ENCODE measurements at regions not wholly inside any gene's neighbourhood (a gene's known extent, or its start where the extent isn't known, plus 50 kb on each side); places are given as distances from the start of the nearest gene placed in this dataset.

- Mint-ChIP-seq H3K27ac (no peak overlapping the region), H3K4me3 (no peak overlapping the region), H3K4me1 (ENCODE audit: low read depth) (peaks cover 4% of the 10 kb centered on the region), H3K36me3 (ENCODE audit: low read depth) (no peaks in the 10 kb centered on the region), H3K27me3 (ENCODE audit: low read depth) (no peaks in the 10 kb centered on the region), H3K9me3 (no peaks in the 10 kb centered on the region)
- intact Hi-C loops (cut with micrococcal nuclease) = no loop called here
- DNase-seq = no peak
- CTCF ChIA-PET = no interaction called here
These were observed 112.8 kb upstream of the IFNG-AS1 start for GRCh38 chr12:67876305-67876915.

GRCh38 chr12:67877727-67878126 is 111.5 kb upstream of the IFNG-AS1 start:
- Mint-ChIP-seq H3K4me1 (ENCODE audit: low read depth) (peaks cover 15% of the 10 kb centered on the region), H3K36me3 (ENCODE audit: low read depth) (no peaks in the 10 kb centered on the region), H3K9me3 (no peaks in the 10 kb centered on the region), H3K27me3 (ENCODE audit: low read depth) (no peaks in the 10 kb centered on the region), H3K4me3 (no peak overlapping the region), H3K27ac (no peak overlapping the region)
- DNase-seq = no peak
- intact Hi-C loops (cut with micrococcal nuclease) = no loop called here
- CTCF ChIA-PET = interaction anchor here (0.6 kb wide), 1 partner anchor 989 kb away, joined by 3 read pairs; no protein-coding TSS in a partner anchor

GRCh38 chr12:67879937-67880336 is 109.3 kb upstream of the IFNG-AS1 start:
- Mint-ChIP-seq H3K4me3 (no peak overlapping the region), H3K36me3 (ENCODE audit: low read depth) (no peaks in the 10 kb centered on the region), H3K27ac (no peak overlapping the region), H3K9me3 (no peaks in the 10 kb centered on the region), H3K27me3 (ENCODE audit: low read depth) (no peaks in the 10 kb centered on the region), H3K4me1 (ENCODE audit: low read depth) (peaks cover 15% of the 10 kb centered on the region)
- intact Hi-C loops (cut with micrococcal nuclease) = no loop called here
- CTCF ChIA-PET = no interaction called here
- no peak for DNase-seq

GRCh38 chr12:67881565-67881964 is 107.7 kb upstream of the IFNG-AS1 start:
- Mint-ChIP-seq H3K9me3 (no peaks in the 10 kb centered on the region), H3K27ac (no peak overlapping the region), H3K27me3 (ENCODE audit: low read depth) (no peaks in the 10 kb centered on the region), H3K36me3 (ENCODE audit: low read depth) (no peaks in the 10 kb centered on the region), H3K4me1 (ENCODE audit: low read depth) (peaks cover 15% of the 10 kb centered on the region), H3K4me3 (no peak overlapping the region)
- DNase-seq = no peak
- intact Hi-C loops (cut with micrococcal nuclease) = no loop called here
- CTCF ChIA-PET = no interaction called here

- H3K36me3 Mint-ChIP-seq (ENCODE audit: low read depth) = no peaks in the 10 kb centered on the region
- no peak for DNase-seq
- no peaks in the 10 kb centered on the region for H3K27me3 Mint-ChIP-seq (ENCODE audit: low read depth)
- peaks cover 15% of the 10 kb centered on the region for H3K4me1 Mint-ChIP-seq (ENCODE audit: low read depth)
- H3K9me3 Mint-ChIP-seq = no peaks in the 10 kb centered on the region
- no peak overlapping the region for H3K27ac Mint-ChIP-seq
- intact Hi-C loops (cut with micrococcal nuclease) = no loop called here
- H3K4me3 Mint-ChIP-seq = no peak overlapping the region
- CTCF ChIA-PET = no interaction called here
These were observed 104.7 kb upstream of the IFNG-AS1 start for GRCh38 chr12:67884596-67884995.

- no peak for DNase-seq
- Mint-ChIP-seq H3K27me3 (ENCODE audit: low read depth) (no peaks in the 10 kb centered on the region), H3K4me3 (no peak overlapping the region), H3K36me3 (ENCODE audit: low read depth) (no peaks in the 10 kb centered on the region), H3K27ac (no peak overlapping the region), H3K4me1 (ENCODE audit: low read depth) (peaks cover 16% of the 10 kb centered on the region), H3K9me3 (no peaks in the 10 kb centered on the region)
- CTCF ChIA-PET = no interaction called here
- intact Hi-C loops (cut with micrococcal nuclease) = no loop called here
These were observed 103.7 kb upstream of the IFNG-AS1 start for GRCh38 chr12:67885375-67886169.

GRCh38 chr12:67887065-67887464 is 102.2 kb upstream of the IFNG-AS1 start:
- no peaks in the 10 kb centered on the region for H3K9me3 Mint-ChIP-seq
- no peaks in the 10 kb centered on the region for H3K27me3 Mint-ChIP-seq (ENCODE audit: low read depth)
- H3K36me3 Mint-ChIP-seq (ENCODE audit: low read depth) = no peaks in the 10 kb centered on the region
- H3K27ac Mint-ChIP-seq = no peak overlapping the region
- peaks cover 13% of the 10 kb centered on the region for H3K4me1 Mint-ChIP-seq (ENCODE audit: low read depth)
- no peak for DNase-seq
- CTCF ChIA-PET = no interaction called here
- H3K4me3 Mint-ChIP-seq = no peak overlapping the region
- intact Hi-C loops (cut with micrococcal nuclease) = no loop called here

GRCh38 chr12:67889931-67890330 is 99.3 kb upstream of the IFNG-AS1 start:
- intact Hi-C loops (cut with micrococcal nuclease) = no loop called here
- DNase-seq = no peak
- CTCF ChIA-PET = interaction anchor here (1.1 to 1.2 kb wide), 3 partner anchors 9 to 53 kb away, joined by 3 to 4 read pairs (median 3); no protein-coding TSS in a partner anchor
- H3K9me3 Mint-ChIP-seq = no peaks in the 10 kb centered on the region
- peaks cover 9% of the 10 kb centered on the region for H3K4me1 Mint-ChIP-seq (ENCODE audit: low read depth)
- H3K27ac Mint-ChIP-seq = no peak overlapping the region
- no peaks in the 10 kb centered on the region for H3K27me3 Mint-ChIP-seq (ENCODE audit: low read depth)
- H3K4me3 Mint-ChIP-seq = no peak overlapping the region
- H3K36me3 Mint-ChIP-seq (ENCODE audit: low read depth) = no peaks in the 10 kb centered on the region

- Mint-ChIP-seq H3K9me3 (no peaks in the 10 kb centered on the region), H3K4me1 (ENCODE audit: low read depth) (peaks cover 9% of the 10 kb centered on the region), H3K4me3 (no peak overlapping the region), H3K27ac (no peak overlapping the region), H3K36me3 (ENCODE audit: low read depth) (no peaks in the 10 kb centered on the region), H3K27me3 (ENCODE audit: low read depth) (no peaks in the 10 kb centered on the region)
- intact Hi-C loops (cut with micrococcal nuclease) = no loop called here
- no peak for DNase-seq
- CTCF ChIA-PET = interaction anchor here (0.7 to 1.1 kb wide), 2 partner anchors 21 to 63 kb away, joined by 3 to 4 read pairs; no protein-coding TSS in a partner anchor
These were observed 98.5 kb upstream of the IFNG-AS1 start for GRCh38 chr12:67890726-67891258.

- Mint-ChIP-seq H3K27ac (no peak overlapping the region), H3K4me3 (no peak overlapping the region), H3K27me3 (ENCODE audit: low read depth) (no peaks in the 10 kb centered on the region), H3K9me3 (no peaks in the 10 kb centered on the region), H3K4me1 (ENCODE audit: low read depth) (peaks cover 9% of the 10 kb centered on the region), H3K36me3 (ENCODE audit: low read depth) (no peaks in the 10 kb centered on the region)
- DNase-seq = no peak
- CTCF ChIA-PET = no interaction called here
- intact Hi-C loops (cut with micrococcal nuclease) = no loop called here
These were observed 97.7 kb upstream of the IFNG-AS1 start for GRCh38 chr12:67891596-67891995.

- peaks cover 9% of the 10 kb centered on the region for H3K4me1 Mint-ChIP-seq (ENCODE audit: low read depth)
- intact Hi-C loops (cut with micrococcal nuclease) = no loop called here
- H3K9me3 Mint-ChIP-seq = no peaks in the 10 kb centered on the region
- no peak for DNase-seq
- no peaks in the 10 kb centered on the region for H3K27me3 Mint-ChIP-seq (ENCODE audit: low read depth)
- H3K36me3 Mint-ChIP-seq (ENCODE audit: low read depth) = no peaks in the 10 kb centered on the region
- H3K27ac Mint-ChIP-seq = no peak overlapping the region
- CTCF ChIA-PET = interaction anchor here (0.9 kb wide), 1 partner anchor 83 kb away, joined by 3 read pairs; no protein-coding TSS in a partner anchor
- H3K4me3 Mint-ChIP-seq = no peak overlapping the region
These were observed 96.8 kb upstream of the IFNG-AS1 start for GRCh38 chr12:67892259-67893021.

- H3K9me3 Mint-ChIP-seq = no peaks in the 10 kb centered on the region
These were observed 96.1 kb upstream of the IFNG-AS1 start for GRCh38 chr12:67893022-67893580.

More at GRCh38 chr12:67893022-67893580, 96.1 kb upstream of the IFNG-AS1 start:
- Mint-ChIP-seq H3K36me3 (ENCODE audit: low read depth) (no peaks in the 10 kb centered on the region), H3K4me3 (no peak overlapping the region), H3K4me1 (ENCODE audit: low read depth) (peaks cover 9% of the 10 kb centered on the region), H3K27me3 (ENCODE audit: low read depth) (no peaks in the 10 kb centered on the region), H3K27ac (no peak overlapping the region)
- no peak for DNase-seq
- intact Hi-C loops (cut with micrococcal nuclease) = no loop called here
- CTCF ChIA-PET = interaction anchor here (0.9 kb wide), 1 partner anchor 84 kb away, joined by 3 read pairs; no protein-coding TSS in a partner anchor

Data from activated naive CD4-positive, alpha-beta T cell treated with anti-CD3 and anti-CD28 coated beads for 36 hours (primary cell).